IMR-90 (cell line): ENCODE measurements at regions not wholly inside any gene's neighbourhood (a gene's known extent, or its start where the extent isn't known, plus 50 kb on each side); places are given as distances from the start of the nearest gene placed in this dataset.

Experiments
- BHLHE40 ChIP-seq: fragments of 150-350 bp; IDR thresholded peaks from 2 replicates; pipeline ENCODE4 v1.6.1; 2016; ENCODE audit warnings: mild to moderate bottlenecking, low read depth, low read length
- TF ChIP-seq, protein P1 (sequence below): conservative IDR thresholded peaks from 2 replicates; pipeline ENCODE4 v1.5.1; 2012; ENCODE audit warnings: mild to moderate bottlenecking, low read depth, low read length, improper control_type of control experiment

DNA sequence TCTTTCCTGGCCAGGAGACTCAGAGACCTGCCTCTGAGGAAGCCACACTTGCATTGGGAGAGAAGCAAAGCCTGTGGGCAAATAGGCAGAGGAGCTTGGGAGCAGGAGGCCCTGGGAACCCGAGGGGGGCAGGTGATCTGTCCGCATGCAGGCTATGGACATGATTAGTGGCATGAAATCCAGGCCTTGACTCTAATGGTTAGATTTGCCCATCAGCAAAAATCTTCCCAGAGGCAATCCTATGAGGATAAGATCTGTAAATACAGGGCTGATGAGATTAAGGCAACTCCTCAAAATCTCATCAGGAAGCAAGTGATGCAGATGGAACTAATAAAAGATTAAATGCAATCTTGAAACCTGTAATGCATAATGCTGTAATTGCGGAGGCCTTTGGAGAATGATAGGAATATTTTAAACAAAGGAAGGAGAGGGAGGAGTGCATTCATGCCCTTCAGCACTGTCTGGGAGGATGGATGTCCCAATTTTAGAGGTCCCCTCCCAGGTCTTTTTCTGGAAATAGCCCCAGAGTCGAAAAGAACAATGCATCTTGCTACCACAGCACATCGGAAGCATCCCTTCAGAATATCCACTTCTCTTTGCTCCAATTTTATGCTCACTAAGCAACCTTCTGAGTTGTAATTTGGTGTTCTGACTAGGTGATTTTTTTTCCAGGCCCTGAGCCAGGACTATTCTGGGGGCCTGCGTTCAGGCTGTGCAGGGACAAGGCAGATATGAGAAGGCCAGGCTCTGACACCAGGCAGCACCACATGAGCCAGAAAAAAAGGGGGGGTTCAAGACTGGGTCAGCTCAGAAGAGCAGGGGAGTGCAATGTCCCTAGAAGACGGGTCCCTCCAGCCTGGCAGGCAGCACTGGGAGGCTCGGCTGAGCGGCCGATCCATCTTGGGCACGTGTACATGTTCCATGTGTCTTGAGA lies 66.5 kb downstream of the MED10 start:
- no peak for TF ChIP-seq BHLHE40
- TF ChIP-seq, protein P1, sequence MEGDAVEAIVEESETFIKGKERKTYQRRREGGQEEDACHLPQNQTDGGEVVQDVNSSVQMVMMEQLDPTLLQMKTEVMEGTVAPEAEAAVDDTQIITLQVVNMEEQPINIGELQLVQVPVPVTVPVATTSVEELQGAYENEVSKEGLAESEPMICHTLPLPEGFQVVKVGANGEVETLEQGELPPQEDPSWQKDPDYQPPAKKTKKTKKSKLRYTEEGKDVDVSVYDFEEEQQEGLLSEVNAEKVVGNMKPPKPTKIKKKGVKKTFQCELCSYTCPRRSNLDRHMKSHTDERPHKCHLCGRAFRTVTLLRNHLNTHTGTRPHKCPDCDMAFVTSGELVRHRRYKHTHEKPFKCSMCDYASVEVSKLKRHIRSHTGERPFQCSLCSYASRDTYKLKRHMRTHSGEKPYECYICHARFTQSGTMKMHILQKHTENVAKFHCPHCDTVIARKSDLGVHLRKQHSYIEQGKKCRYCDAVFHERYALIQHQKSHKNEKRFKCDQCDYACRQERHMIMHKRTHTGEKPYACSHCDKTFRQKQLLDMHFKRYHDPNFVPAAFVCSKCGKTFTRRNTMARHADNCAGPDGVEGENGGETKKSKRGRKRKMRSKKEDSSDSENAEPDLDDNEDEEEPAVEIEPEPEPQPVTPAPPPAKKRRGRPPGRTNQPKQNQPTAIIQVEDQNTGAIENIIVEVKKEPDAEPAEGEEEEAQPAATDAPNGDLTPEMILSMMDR = no peak
